Activated CD8-positive, alpha-beta memory T cell treated with anti-CD3 and anti-CD28 coated beads for 36 hours (primary cell): ENCODE measurements at regions not wholly inside any gene's neighbourhood (a gene's known extent, or its start where the extent isn't known, plus 50 kb on each side); places are given as distances from the start of the nearest gene placed in this dataset.
"Not testable (repeated sequence)": the region's sequence is repeated elsewhere in the genome, so short reads cannot be mapped to it uniquely, and the experiment has no call there.

Experiments
- CTCF ChIA-PET: fragments of 350-600 bp; sonication (Branson Sonifier 250); formaldehyde crosslinking; loops from one replicate; lab custom pipeline; 2021; ENCODE audit warnings: antibody characterized with exemption; lab: Charles Lee
- POLR2A ChIA-PET: fragments of 350-600 bp; sonication (Branson Sonifier 250); formaldehyde crosslinking; loops from one replicate; lab custom pipeline; 2021; ENCODE audit warnings: antibody characterized with exemption; lab: Charles Lee

- POLR2A ChIA-PET: no interaction called here
- CTCF ChIA-PET: no interaction called here
These were observed 1444.2 kb downstream of the ADGRL3 start for GRCh38 chr4:62644372-62644771.

- POLR2A ChIA-PET: no interaction called here
- CTCF ChIA-PET: no interaction called here
These were observed 1440.2 kb downstream of the ADGRL3 start for GRCh38 chr4:62640296-62640695.

DNA sequence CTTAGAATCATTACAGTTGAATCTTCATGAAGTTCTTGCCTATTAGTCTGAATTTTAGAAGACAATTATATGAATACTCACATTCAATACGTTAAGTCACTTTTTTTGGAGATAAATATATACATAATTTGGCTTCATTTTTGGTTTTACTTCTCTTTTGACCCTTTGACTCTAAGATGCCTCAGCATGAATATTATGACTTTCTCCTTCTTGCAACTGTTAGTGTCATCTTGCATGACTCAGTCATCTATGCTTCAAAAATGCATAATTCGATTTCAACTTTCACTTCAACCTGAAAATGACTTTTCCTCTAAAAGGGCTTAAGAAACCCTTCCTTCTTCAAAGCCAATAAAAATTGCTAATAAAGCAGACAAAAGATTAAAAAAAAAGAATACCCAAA lies 1427.5 kb downstream of the ADGRL3 start:
- POLR2A ChIA-PET: no interaction called here
- CTCF ChIA-PET: no interaction called here

DNA sequence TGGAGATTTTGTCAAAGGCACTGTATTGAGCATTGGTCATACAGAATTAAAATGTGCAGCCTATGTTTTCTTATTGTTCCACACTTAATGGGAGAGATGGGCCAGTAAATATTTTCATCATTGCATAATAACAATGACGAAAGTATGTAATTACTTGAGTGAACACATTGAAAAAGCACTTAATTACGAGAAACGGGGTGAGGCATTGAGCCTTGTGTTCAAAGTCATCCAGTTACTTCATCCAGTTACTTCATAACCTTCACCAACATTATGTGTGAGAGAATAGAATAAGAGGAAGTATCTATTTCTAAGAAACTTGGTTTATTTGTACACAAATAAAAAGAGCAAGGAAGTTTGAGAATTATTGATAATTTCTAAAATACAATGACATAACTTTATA lies 1427.0 kb downstream of the ADGRL3 start:
- CTCF ChIA-PET: no interaction called here

DNA sequence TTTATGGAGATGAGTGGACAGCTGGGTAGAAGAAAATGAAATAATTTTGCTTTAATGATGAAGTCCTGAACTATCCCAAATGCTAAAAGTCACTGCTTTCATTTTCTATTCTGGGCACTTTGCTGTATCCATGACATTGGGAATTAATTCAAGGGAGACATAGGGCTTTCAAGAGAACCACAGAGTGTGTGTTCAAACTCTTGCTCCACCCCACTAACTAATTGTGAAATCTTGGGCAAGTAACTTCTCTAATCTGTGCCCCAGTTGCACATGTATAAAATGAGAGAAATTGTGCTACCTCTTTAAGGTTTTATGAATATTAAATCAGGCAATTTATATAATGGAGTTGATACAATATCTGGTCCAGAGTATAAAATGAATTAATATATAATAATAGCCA lies 1422.0 kb downstream of the ADGRL3 start:
- CTCF ChIA-PET: no interaction called here
- POLR2A ChIA-PET: no interaction called here

More for the DNA sequence above, 1427.0 kb downstream of the ADGRL3 start:
- POLR2A ChIA-PET: no interaction called here

- ChIA-PET POLR2A (no interaction called here), CTCF (no interaction called here)
These were observed 1419.8 kb downstream of the ADGRL3 start for GRCh38 chr4:62619971-62620370.

- CTCF ChIA-PET: no interaction called here
- POLR2A ChIA-PET: no interaction called here
These were observed 1417.9 kb downstream of the ADGRL3 start for GRCh38 chr4:62618042-62618441.

- CTCF ChIA-PET: no interaction called here
- POLR2A ChIA-PET: no interaction called here
These were observed 1401.6 kb downstream of the ADGRL3 start for GRCh38 chr4:62601737-62602136.

GRCh38 chr4:62595265-62595664 lies 1395.1 kb downstream of the ADGRL3 start:
- CTCF ChIA-PET, POLR2A ChIA-PET: not testable (repeated sequence)

- ChIA-PET POLR2A (no interaction called here), CTCF (no interaction called here)
These were observed 1391.6 kb downstream of the ADGRL3 start for GRCh38 chr4:62591756-62592155.

- POLR2A ChIA-PET: no interaction called here
These were observed 1388.5 kb downstream of the ADGRL3 start for GRCh38 chr4:62588671-62589070.

GRCh38 chr4:62571494-62571893 lies 1371.4 kb downstream of the ADGRL3 start:
- ChIA-PET CTCF (no interaction called here), POLR2A (no interaction called here)

More at GRCh38 chr4:62588671-62589070, 1388.5 kb downstream of the ADGRL3 start:
- CTCF ChIA-PET: no interaction called here

DNA sequence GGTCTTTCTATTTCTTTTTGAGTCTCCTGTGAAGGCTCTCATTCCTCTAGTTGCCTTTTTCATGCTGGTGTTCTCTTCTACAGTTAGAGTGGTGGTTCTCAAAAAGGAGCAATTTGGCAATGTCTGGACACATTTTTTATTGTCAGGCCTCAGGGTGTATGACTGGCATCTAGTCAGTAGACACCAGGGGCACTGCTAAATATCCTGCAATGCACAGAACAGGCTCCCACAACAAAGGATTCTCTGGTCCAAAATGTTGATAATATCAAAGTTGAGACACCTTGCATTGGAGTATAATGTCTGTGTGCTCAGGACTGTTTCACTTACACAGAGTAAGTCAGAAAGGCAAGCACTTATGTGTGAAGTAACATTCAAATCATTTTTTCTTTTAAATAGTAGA lies 1360.7 kb downstream of the ADGRL3 start:
- ChIA-PET CTCF (no interaction called here), POLR2A (no interaction called here)

DNA sequence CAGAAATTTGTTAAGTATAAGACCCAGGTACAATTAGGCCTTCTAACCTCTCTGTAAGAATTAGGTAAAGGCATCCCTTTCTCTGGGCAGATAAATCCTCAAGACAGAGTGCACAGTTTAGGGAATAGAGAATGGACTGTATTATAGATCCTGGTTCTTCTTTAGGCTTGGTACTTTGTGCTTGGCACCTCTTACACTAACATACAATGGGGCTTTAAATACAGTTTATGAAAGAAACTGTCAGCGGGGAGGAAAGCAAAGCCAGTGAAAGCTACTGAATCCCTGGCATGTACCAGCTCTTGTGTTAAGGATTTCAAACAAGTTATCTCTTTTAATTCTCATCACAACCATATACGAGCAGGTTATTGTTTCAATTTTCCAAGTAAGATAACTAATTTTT lies 1350.0 kb downstream of the ADGRL3 start:
- POLR2A ChIA-PET: no interaction called here
- CTCF ChIA-PET: no interaction called here

- ChIA-PET CTCF (no interaction called here), POLR2A (no interaction called here)
These were observed 1349.5 kb downstream of the ADGRL3 start for GRCh38 chr4:62549601-62550000.

DNA sequence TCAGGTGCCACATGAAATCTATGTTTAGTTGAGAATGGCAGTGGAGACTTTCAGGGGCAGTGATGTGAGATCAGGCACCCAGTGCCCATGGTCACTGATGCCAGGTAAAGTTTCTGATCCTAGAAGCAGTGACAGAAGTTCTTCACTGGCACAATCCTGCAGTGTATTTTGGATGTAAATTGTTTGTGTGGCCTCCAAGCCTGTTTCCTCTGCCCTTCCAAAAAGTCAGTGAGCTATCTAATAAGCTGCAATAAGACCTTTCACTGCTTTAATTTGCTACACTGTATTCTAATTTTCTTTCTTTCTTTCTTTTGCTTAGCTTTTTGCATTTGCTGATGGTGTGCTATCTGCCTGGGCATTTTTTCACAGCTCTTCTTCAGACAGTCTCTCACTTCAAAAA lies 1348.6 kb downstream of the ADGRL3 start:
- ChIA-PET POLR2A (no interaction called here), CTCF (no interaction called here)

DNA sequence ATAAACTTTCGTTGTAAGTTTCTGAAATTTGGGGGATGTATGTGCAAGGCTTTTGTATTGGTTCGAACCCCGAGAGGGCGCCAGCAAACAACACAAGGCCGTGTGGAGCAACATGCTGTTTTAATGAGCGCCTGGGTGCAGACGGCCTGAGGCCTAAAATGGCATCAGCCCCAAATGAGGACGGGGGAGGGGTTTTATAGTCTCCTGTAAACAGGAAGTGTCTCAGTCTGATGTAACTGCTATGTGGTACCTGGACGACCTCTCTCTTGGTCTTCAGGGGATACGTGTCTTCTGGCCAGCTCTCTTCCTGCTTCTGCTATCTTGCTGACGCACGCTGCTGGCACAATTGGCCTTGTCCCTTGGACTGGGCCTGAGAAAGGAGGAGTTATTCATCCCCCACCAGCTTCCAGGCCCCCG lies 1348.0 kb downstream of the ADGRL3 start:
- CTCF ChIA-PET: no interaction called here
- POLR2A ChIA-PET: no interaction called here

GRCh38 chr4:62544428-62544827 lies 1344.3 kb downstream of the ADGRL3 start:
- CTCF ChIA-PET: no interaction called here
- POLR2A ChIA-PET: no interaction called here

DNA sequence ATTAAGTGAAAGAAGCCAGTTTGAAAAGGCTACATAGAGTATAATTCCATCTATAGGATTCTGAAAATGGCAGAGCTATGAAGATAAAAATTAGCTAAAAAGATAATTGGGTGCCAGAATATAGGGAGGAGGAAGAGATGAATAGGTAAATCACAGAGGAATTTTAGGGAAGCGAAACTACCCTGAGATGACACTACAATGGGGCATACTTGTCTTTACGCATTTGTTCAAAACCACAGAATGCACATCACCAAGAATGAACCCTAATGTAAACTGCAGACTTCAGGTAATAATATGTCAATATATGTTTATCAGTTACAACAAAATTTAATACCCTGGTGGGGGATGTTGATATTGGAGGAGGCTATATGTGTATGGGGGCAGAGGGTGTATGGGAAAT lies 1342.9 kb downstream of the ADGRL3 start:
- POLR2A ChIA-PET: no interaction called here
- CTCF ChIA-PET: no interaction called here

DNA sequence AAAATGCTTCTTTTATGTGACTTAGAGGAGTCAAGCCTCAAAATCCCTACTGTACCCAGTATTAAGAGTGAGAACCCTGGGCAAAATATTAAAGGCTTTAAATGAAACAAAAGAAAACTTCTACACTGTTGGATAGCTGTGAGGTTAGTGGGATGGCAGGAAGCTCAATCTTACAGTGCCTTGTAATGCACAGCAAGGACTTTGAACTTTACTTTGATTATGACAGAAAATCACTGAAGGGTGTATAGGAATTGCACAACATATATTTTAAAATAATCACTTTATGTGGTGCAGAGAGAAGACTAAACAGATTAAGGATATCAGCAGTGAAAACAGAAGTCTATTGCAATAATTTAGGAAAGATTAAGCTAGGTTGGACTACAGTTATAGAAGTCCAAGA lies 1333.4 kb downstream of the ADGRL3 start:
- POLR2A ChIA-PET: no interaction called here
- CTCF ChIA-PET: no interaction called here

- CTCF ChIA-PET: no interaction called here
- POLR2A ChIA-PET: no interaction called here
These were observed 1331.6 kb downstream of the ADGRL3 start for GRCh38 chr4:62531731-62532130.

DNA sequence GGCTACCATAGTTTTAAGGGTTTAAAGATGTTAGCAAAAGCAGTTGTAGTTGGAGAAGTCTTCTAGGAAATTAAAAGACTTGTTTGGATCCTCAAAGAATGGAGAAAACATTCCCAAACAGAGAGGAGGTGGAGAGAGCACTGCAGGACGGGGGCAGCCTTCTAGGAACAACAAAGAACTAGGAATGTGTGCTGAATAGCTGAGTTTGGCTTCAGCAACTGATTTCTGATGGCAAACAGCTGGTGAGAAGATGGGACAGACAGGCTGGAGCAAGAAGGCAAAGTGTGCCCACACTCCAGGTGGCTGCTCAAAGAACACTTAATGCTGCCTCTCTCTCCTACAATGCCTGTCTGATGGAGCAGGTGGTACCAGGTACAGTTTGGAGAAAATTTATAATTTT lies 1331.1 kb downstream of the ADGRL3 start:
- ChIA-PET POLR2A (no interaction called here), CTCF (no interaction called here)

DNA sequence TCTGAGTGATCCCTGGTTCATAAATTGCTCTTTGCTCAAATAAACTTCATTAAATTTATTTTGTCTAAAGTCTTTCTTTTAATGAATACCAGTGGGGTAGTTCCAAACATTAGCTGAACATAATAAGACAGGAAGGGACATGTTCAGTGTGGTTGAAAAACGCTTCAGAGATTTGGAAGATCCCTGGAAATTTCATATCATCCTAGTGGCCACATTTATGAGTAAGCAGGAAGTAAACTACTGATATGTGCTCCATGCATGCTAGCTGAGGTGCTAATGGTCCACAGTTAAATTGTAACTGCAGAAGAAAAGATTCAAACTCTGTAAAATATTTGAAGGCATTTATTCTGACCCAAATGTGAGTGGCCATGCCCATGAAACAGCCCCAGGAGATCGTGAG lies 1328.7 kb downstream of the ADGRL3 start:
- CTCF ChIA-PET: no interaction called here
- POLR2A ChIA-PET: no interaction called here
